ENCODE measurements at regions not wholly inside any gene's neighbourhood (a gene's known extent, or its start where the extent isn't known, plus 50 kb on each side); places are given as distances from the start of the nearest gene placed in this dataset.
"Not testable (repeated sequence)": the region's sequence is repeated elsewhere in the genome, so short reads cannot be mapped to it uniquely, and the experiment has no call there.

GRCh38 chr9:83191154-83191553 lies 128.2 kb upstream of the RASEF start:
- no peak overlapping the region for H3K27ac Mint-ChIP-seq
- H3K9me3 ChIP-seq (ENCODE audit: control insufficient read depth, low read length) = no peaks in the 10 kb centered on the region
- H3K27ac ChIP-seq (ENCODE audit: low read depth, low read length) = no peak overlapping the region
- no peaks in the 10 kb centered on the region for H3K36me3 ChIP-seq (ENCODE audit: control insufficient read depth, insufficient read depth, low read length)
- TF ChIP-seq CTCF (conservative IDR thresholded peaks at IDR 0.05) = no peak
- peaks cover 2% of the 10 kb centered on the region for H3K27me3 Mint-ChIP-seq (ENCODE audit: insufficient read depth)
- H3K4me3 ChIP-seq (ENCODE audit: low read length) = no peak overlapping the region
- no peak for DNase-seq
- H3K36me3 Mint-ChIP-seq (ENCODE audit: low read depth) = no peaks in the 10 kb centered on the region
- H3K27me3 ChIP-seq (ENCODE audit: control insufficient read depth, insufficient read depth, low read length, poor library complexity, severe bottlenecking) = no peaks in the 10 kb centered on the region
- no peaks in the 10 kb centered on the region for H3K9me3 Mint-ChIP-seq
- peaks cover 8% of the 10 kb centered on the region for H3K4me1 Mint-ChIP-seq
- no peak overlapping the region for H3K4me3 Mint-ChIP-seq
- H3K4me1 ChIP-seq (ENCODE audit: control insufficient read depth, insufficient read depth, low read length) = peaks cover under 1% of the 10 kb centered on the region
- no peak overlapping the region for H3K9ac ChIP-seq (ENCODE audit: extremely low read depth, low read length, poor library complexity, severe bottlenecking)

- H3K27ac Mint-ChIP-seq; H3K9me3 Mint-ChIP-seq; H3K9ac ChIP-seq (ENCODE audit: extremely low read depth, low read length, poor library complexity, severe bottlenecking); H3K9me3 ChIP-seq (ENCODE audit: control insufficient read depth, low read length); DNase-seq; H3K27me3 Mint-ChIP-seq (ENCODE audit: insufficient read depth); H3K27ac ChIP-seq (ENCODE audit: low read depth, low read length); H3K4me3 Mint-ChIP-seq; H3K36me3 Mint-ChIP-seq (ENCODE audit: low read depth); H3K27me3 ChIP-seq (ENCODE audit: control insufficient read depth, insufficient read depth, low read length, poor library complexity, severe bottlenecking); H3K4me3 ChIP-seq (ENCODE audit: low read length); H3K36me3 ChIP-seq (ENCODE audit: control insufficient read depth, insufficient read depth, low read length); H3K4me1 ChIP-seq (ENCODE audit: control insufficient read depth, insufficient read depth, low read length): not testable (repeated sequence)
- peaks cover 12% of the 10 kb centered on the region for H3K4me1 Mint-ChIP-seq
- WGBS, 2 experiments (ENCODE audit: insufficient coverage in 1 of 2, insufficient read length in 1 of 2) = 70 to 86% methylated on average over 2 to 4 of the region's 4 CpGs
Measured at GRCh38 chr9:83189026-83189425, 126.1 kb upstream of the RASEF start.

- no peak for TF ChIP-seq CTCF (conservative IDR thresholded peaks at IDR 0.05)
- Histone ChIP-seq H3K27me3 (ENCODE audit: control insufficient read depth, insufficient read depth, low read length, poor library complexity, severe bottlenecking) (peaks cover 15% of the 10 kb centered on the region), H3K27ac (ENCODE audit: low read depth, low read length) (no peak overlapping the region), H3K9me3 (ENCODE audit: control insufficient read depth, low read length) (no peaks in the 10 kb centered on the region), H3K36me3 (ENCODE audit: control insufficient read depth, insufficient read depth, low read length) (no peaks in the 10 kb centered on the region), H3K4me1 (ENCODE audit: control insufficient read depth, insufficient read depth, low read length) (peaks cover 8% of the 10 kb centered on the region), H3K4me3 (ENCODE audit: low read length) (no peak overlapping the region), H3K9ac (ENCODE audit: extremely low read depth, low read length, poor library complexity, severe bottlenecking) (no peak overlapping the region)
- WGBS, 2 experiments (ENCODE audit: insufficient coverage in 1 of 2, insufficient read length in 1 of 2) = 92 to 100% methylated on average over 1 to 3 of the region's 3 CpGs
- Mint-ChIP-seq H3K4me3 (no peak overlapping the region), H3K27me3 (ENCODE audit: insufficient read depth) (peaks cover 7% of the 10 kb centered on the region), H3K27ac (no peak overlapping the region), H3K36me3 (ENCODE audit: low read depth) (no peaks in the 10 kb centered on the region), H3K9me3 (no peaks in the 10 kb centered on the region), H3K4me1 (peaks cover 12% of the 10 kb centered on the region)
- no peak for DNase-seq
Measured at GRCh38 chr9:83188277-83188676, 125.3 kb upstream of the RASEF start.

GRCh38 chr9:83186155-83186737 lies 123.3 kb upstream of the RASEF start:
- H3K9me3 ChIP-seq (ENCODE audit: control insufficient read depth, low read length) = no peaks in the 10 kb centered on the region
- H3K36me3 ChIP-seq (ENCODE audit: control insufficient read depth, insufficient read depth, low read length) = no peaks in the 10 kb centered on the region
- H3K4me3 Mint-ChIP-seq = no peak overlapping the region
- H3K4me1 Mint-ChIP-seq = peaks cover 12% of the 10 kb centered on the region
- 23 to 32% methylated on average over 2 to 3 of the region's 3 CpGs for WGBS, 2 experiments (ENCODE audit: insufficient coverage in 1 of 2, insufficient read length in 1 of 2)
- no peak overlapping the region for H3K27ac Mint-ChIP-seq
- H3K9ac ChIP-seq (ENCODE audit: extremely low read depth, low read length, poor library complexity, severe bottlenecking) = no peak overlapping the region
- no peaks in the 10 kb centered on the region for H3K9me3 Mint-ChIP-seq
- H3K27ac ChIP-seq (ENCODE audit: low read depth, low read length) = no peak overlapping the region
- no peak for DNase-seq
- no peaks in the 10 kb centered on the region for H3K36me3 Mint-ChIP-seq (ENCODE audit: low read depth)
- H3K4me3 ChIP-seq (ENCODE audit: low read length) = no peak overlapping the region
- no peak for TF ChIP-seq CTCF (conservative IDR thresholded peaks at IDR 0.05)
- peaks cover 5% of the 10 kb centered on the region for H3K27me3 Mint-ChIP-seq (ENCODE audit: insufficient read depth)
- peaks cover 15% of the 10 kb centered on the region for H3K27me3 ChIP-seq (ENCODE audit: control insufficient read depth, insufficient read depth, low read length, poor library complexity, severe bottlenecking)
- H3K4me1 ChIP-seq (ENCODE audit: control insufficient read depth, insufficient read depth, low read length) = peaks cover 8% of the 10 kb centered on the region

Measured in endodermal cell (in vitro differentiated cells).